ENCODE measurements at regions not wholly inside any gene's neighbourhood (a gene's known extent, or its start where the extent isn't known, plus 50 kb on each side); places are given as distances from the start of the nearest gene placed in this dataset.
"Not testable (repeated sequence)": the region's sequence is repeated elsewhere in the genome, so short reads cannot be mapped to it uniquely, and the experiment has no call there.

- FAIRE-seq = no peak
- no peak for DNase-seq (ENCODE audit: insufficient read length, low spot score)
- no peak for TF ChIP-seq CTCF (IDR thresholded peaks at IDR 0.05; ENCODE audit: insufficient read depth, missing control alignments)
Measured at GRCh38 chr20:53804920-53805894, 211.6 kb upstream of the ZNF217 start.

GRCh38 chr20:53804308-53804707 is 210.7 kb upstream of the ZNF217 start:
- DNase-seq (ENCODE audit: insufficient read length, low spot score); FAIRE-seq: not testable (repeated sequence)

GRCh38 chr20:53803492-53804155 is 210.0 kb upstream of the ZNF217 start:
- TF ChIP-seq CTCF (IDR thresholded peaks at IDR 0.05; ENCODE audit: insufficient read depth, missing control alignments) = no peak
- DNase-seq (ENCODE audit: insufficient read length, low spot score) (no peak), FAIRE-seq (no peak)

GRCh38 chr20:53801609-53802370 is 208.2 kb upstream of the ZNF217 start:
- no peak for TF ChIP-seq CTCF (IDR thresholded peaks at IDR 0.05; ENCODE audit: insufficient read depth, missing control alignments)
- FAIRE-seq (no peak), DNase-seq (ENCODE audit: insufficient read length, low spot score) (no peak)

DNA sequence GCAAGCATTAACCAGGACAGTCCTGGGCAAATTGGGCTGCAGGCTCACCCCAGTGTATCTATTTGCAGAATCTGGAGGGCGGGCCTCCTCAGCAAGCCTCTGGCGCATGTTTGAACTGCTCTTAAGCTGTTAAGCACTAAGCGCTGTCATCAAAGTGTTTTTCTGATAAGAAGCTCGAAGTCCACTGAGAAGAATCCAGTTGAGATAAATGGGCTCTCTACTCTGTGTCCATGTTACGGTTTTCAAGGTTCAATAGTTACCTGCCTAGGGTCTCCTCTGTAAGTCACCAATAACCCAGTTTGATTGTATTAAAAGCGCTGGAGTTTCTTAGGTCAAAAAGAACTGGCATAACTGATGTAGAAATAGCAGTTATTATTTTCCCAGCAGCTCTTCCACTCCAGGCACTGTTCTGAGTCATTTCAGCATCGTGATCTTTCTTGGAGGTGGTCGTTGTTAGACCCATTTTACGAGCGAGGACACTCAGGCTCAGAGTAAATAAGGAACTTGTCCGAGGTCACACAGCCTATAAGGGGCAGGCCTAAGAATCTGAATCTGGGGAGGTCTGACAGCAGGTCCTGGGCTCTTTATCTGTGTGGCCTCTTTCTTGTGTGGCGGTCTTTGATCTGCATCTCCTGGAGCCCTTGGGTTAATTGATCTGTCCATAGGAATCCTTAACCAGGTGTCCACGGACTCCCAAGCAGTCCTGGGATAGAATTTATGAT is 207.4 kb upstream of the ZNF217 start:
- DNase-seq (ENCODE audit: insufficient read length, low spot score) (no peak), FAIRE-seq (no peak)
- TF ChIP-seq CTCF (IDR thresholded peaks at IDR 0.05; ENCODE audit: insufficient read depth, missing control alignments) = no peak

DNA sequence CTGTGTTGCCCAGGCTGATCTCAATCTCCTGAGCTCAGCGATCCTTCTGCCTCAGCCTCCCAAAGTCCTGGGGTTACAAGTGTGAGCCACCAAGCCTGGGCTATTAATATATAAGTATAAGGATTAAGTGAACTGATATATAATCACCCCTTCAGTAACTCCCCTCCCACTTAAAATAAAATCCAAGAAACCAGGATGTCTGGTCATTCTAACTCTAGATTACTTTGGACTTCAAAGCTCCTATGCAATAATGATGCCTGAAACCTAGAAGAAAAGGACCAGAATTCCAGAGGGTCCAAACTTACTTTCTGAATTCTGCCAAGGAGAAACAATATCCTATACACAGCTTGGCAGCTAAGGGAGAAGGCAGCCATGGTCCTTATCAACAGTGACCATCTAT is 206.8 kb upstream of the ZNF217 start:
- FAIRE-seq = no peak
- no peak for DNase-seq (ENCODE audit: insufficient read length, low spot score)
- TF ChIP-seq CTCF (IDR thresholded peaks at IDR 0.05; ENCODE audit: insufficient read depth, missing control alignments) = no peak

GRCh38 chr20:53797085-53797484 is 203.4 kb upstream of the ZNF217 start:
- no peak for FAIRE-seq
- no peak for TF ChIP-seq CTCF (IDR thresholded peaks at IDR 0.05; ENCODE audit: insufficient read depth, missing control alignments)

More at GRCh38 chr20:53797085-53797484, 203.4 kb upstream of the ZNF217 start:
- no peak for DNase-seq (ENCODE audit: insufficient read length, low spot score)

Data from D721Med (cell line).